ENCODE measurements at regions not wholly inside any gene's neighbourhood (a gene's known extent, or its start where the extent isn't known, plus 50 kb on each side); places are given as distances from the start of the nearest gene placed in this dataset.
"Not testable (repeated sequence)": the region's sequence is repeated elsewhere in the genome, so short reads cannot be mapped to it uniquely, and the experiment has no call there.

GRCh38 chr2:8379128-8379527, 302.7 kb upstream of the ID2 start:
- Histone ChIP-seq H3K36me3 (ENCODE audit: control insufficient read depth in 2 of 2, insufficient read depth in 2 of 2, low read length in 2 of 2) (no peaks in the 10 kb centered on the region), H3K4me1 (ENCODE audit: control insufficient read depth in 2 of 2, insufficient read depth in 2 of 2, low read length in 2 of 2) (no peaks in the 10 kb centered on the region), H3K9ac (ENCODE audit: low read depth in 1 of 2, low read length in 2 of 2) (no peak overlapping the region), H3K9me3 (ENCODE audit: control insufficient read depth in 2 of 2, low read length in 2 of 2) (no peaks in the 10 kb centered on the region), H3K27me3 (ENCODE audit: control insufficient read depth in 2 of 2, insufficient read depth in 2 of 2, low read length in 2 of 2) (no peaks in the 10 kb centered on the region), H3K4me3 (ENCODE audit: low read length in 2 of 2) (no peak overlapping the region), H3K27ac (ENCODE audit: low read depth in 2 of 2, low read length in 2 of 2) (no peak overlapping the region)

- no peak overlapping the region for H3K27ac ChIP-seq (ENCODE audit: low read depth in 2 of 2, low read length in 2 of 2)
- H3K9ac ChIP-seq (ENCODE audit: low read depth in 1 of 2, low read length in 2 of 2) = no peak overlapping the region
- no peaks in the 10 kb centered on the region for H3K36me3 ChIP-seq (ENCODE audit: control insufficient read depth in 2 of 2, insufficient read depth in 2 of 2, low read length in 2 of 2)
- H3K4me1 ChIP-seq (ENCODE audit: control insufficient read depth in 2 of 2, insufficient read depth in 2 of 2, low read length in 2 of 2) = no peaks in the 10 kb centered on the region
- H3K27me3 ChIP-seq (ENCODE audit: control insufficient read depth in 2 of 2, insufficient read depth in 2 of 2, low read length in 2 of 2) = no peaks in the 10 kb centered on the region
- H3K4me3 ChIP-seq (ENCODE audit: low read length in 2 of 2) = no peak overlapping the region
- H3K9me3 ChIP-seq (ENCODE audit: control insufficient read depth in 2 of 2, low read length in 2 of 2) = no peaks in the 10 kb centered on the region
Observed at GRCh38 chr2:8379549-8379948, 302.3 kb upstream of the ID2 start.

GRCh38 chr2:8380026-8380425, 301.8 kb upstream of the ID2 start:
- no peaks in the 10 kb centered on the region for H3K9me3 ChIP-seq (ENCODE audit: control insufficient read depth in 2 of 2, low read length in 2 of 2)
- H3K27me3 ChIP-seq (ENCODE audit: control insufficient read depth in 2 of 2, insufficient read depth in 2 of 2, low read length in 2 of 2) = no peaks in the 10 kb centered on the region
- no peaks in the 10 kb centered on the region for H3K36me3 ChIP-seq (ENCODE audit: control insufficient read depth in 2 of 2, insufficient read depth in 2 of 2, low read length in 2 of 2)
- no peak overlapping the region for H3K4me3 ChIP-seq (ENCODE audit: low read length in 2 of 2)
- H3K4me1 ChIP-seq (ENCODE audit: control insufficient read depth in 2 of 2, insufficient read depth in 2 of 2, low read length in 2 of 2) = no peaks in the 10 kb centered on the region
- no peak overlapping the region for H3K27ac ChIP-seq (ENCODE audit: low read depth in 2 of 2, low read length in 2 of 2)
- H3K9ac ChIP-seq (ENCODE audit: low read depth in 1 of 2, low read length in 2 of 2) = no peak overlapping the region

GRCh38 chr2:8380566-8380965, 301.3 kb upstream of the ID2 start:
- H3K9me3 ChIP-seq (ENCODE audit: control insufficient read depth in 2 of 2, low read length in 2 of 2) = no peaks in the 10 kb centered on the region
- no peak overlapping the region for H3K4me3 ChIP-seq (ENCODE audit: low read length in 2 of 2)
- no peaks in the 10 kb centered on the region for H3K36me3 ChIP-seq (ENCODE audit: control insufficient read depth in 2 of 2, insufficient read depth in 2 of 2, low read length in 2 of 2)
- no peaks in the 10 kb centered on the region for H3K27me3 ChIP-seq (ENCODE audit: control insufficient read depth in 2 of 2, insufficient read depth in 2 of 2, low read length in 2 of 2)
- no peaks in the 10 kb centered on the region for H3K4me1 ChIP-seq (ENCODE audit: control insufficient read depth in 2 of 2, insufficient read depth in 2 of 2, low read length in 2 of 2)
- H3K27ac ChIP-seq (ENCODE audit: low read depth in 2 of 2, low read length in 2 of 2) = no peak overlapping the region
- H3K9ac ChIP-seq (ENCODE audit: low read depth in 1 of 2, low read length in 2 of 2) = no peak overlapping the region

GRCh38 chr2:8382485-8382884, 299.4 kb upstream of the ID2 start:
- no peaks in the 10 kb centered on the region for H3K9me3 ChIP-seq (ENCODE audit: control insufficient read depth in 2 of 2, low read length in 2 of 2)
- H3K4me3 ChIP-seq (ENCODE audit: low read length in 2 of 2) = no peak overlapping the region
- no peak overlapping the region for H3K9ac ChIP-seq (ENCODE audit: low read depth in 1 of 2, low read length in 2 of 2)
- H3K27ac ChIP-seq (ENCODE audit: low read depth in 2 of 2, low read length in 2 of 2) = no peak overlapping the region
- H3K27me3 ChIP-seq (ENCODE audit: control insufficient read depth in 2 of 2, insufficient read depth in 2 of 2, low read length in 2 of 2) = no peaks in the 10 kb centered on the region
- H3K36me3 ChIP-seq (ENCODE audit: control insufficient read depth in 2 of 2, insufficient read depth in 2 of 2, low read length in 2 of 2) = no peaks in the 10 kb centered on the region
- no peaks in the 10 kb centered on the region for H3K4me1 ChIP-seq (ENCODE audit: control insufficient read depth in 2 of 2, insufficient read depth in 2 of 2, low read length in 2 of 2)

- not testable (repeated sequence) for H3K4me1 ChIP-seq (ENCODE audit: control insufficient read depth in 2 of 2, insufficient read depth in 2 of 2, low read length in 2 of 2); H3K27ac ChIP-seq (ENCODE audit: low read depth in 2 of 2, low read length in 2 of 2); H3K4me3 ChIP-seq (ENCODE audit: low read length in 2 of 2); H3K9ac ChIP-seq (ENCODE audit: low read depth in 1 of 2, low read length in 2 of 2); H3K36me3 ChIP-seq (ENCODE audit: control insufficient read depth in 2 of 2, insufficient read depth in 2 of 2, low read length in 2 of 2); H3K27me3 ChIP-seq (ENCODE audit: control insufficient read depth in 2 of 2, insufficient read depth in 2 of 2, low read length in 2 of 2); H3K9me3 ChIP-seq (ENCODE audit: control insufficient read depth in 2 of 2, low read length in 2 of 2)
Observed at GRCh38 chr2:8386748-8387147, 295.1 kb upstream of the ID2 start.

- no peaks in the 10 kb centered on the region for H3K27me3 ChIP-seq (ENCODE audit: control insufficient read depth in 2 of 2, insufficient read depth in 2 of 2, low read length in 2 of 2)
- no peaks in the 10 kb centered on the region for H3K9me3 ChIP-seq (ENCODE audit: control insufficient read depth in 2 of 2, low read length in 2 of 2)
- no peak overlapping the region for H3K4me3 ChIP-seq (ENCODE audit: low read length in 2 of 2)
- H3K9ac ChIP-seq (ENCODE audit: low read depth in 1 of 2, low read length in 2 of 2) = no peak overlapping the region
- no peaks in the 10 kb centered on the region for H3K36me3 ChIP-seq (ENCODE audit: control insufficient read depth in 2 of 2, insufficient read depth in 2 of 2, low read length in 2 of 2)
- no peak overlapping the region for H3K27ac ChIP-seq (ENCODE audit: low read depth in 2 of 2, low read length in 2 of 2)
- peaks cover 0 to 6% of the 10 kb centered on the region in 2 donors for H3K4me1 ChIP-seq (ENCODE audit: control insufficient read depth in 2 of 2, insufficient read depth in 2 of 2, low read length in 2 of 2)
Observed at GRCh38 chr2:8388781-8389180, 293.1 kb upstream of the ID2 start.

GRCh38 chr2:8389431-8390108, 292.3 kb upstream of the ID2 start:
- peaks cover 0 to 6% of the 10 kb centered on the region in 2 donors for H3K4me1 ChIP-seq (ENCODE audit: control insufficient read depth in 2 of 2, insufficient read depth in 2 of 2, low read length in 2 of 2)
- H3K27me3 ChIP-seq (ENCODE audit: control insufficient read depth in 2 of 2, insufficient read depth in 2 of 2, low read length in 2 of 2) = no peaks in the 10 kb centered on the region
- H3K27ac ChIP-seq (ENCODE audit: low read depth in 2 of 2, low read length in 2 of 2) = no peak overlapping the region
- no peak overlapping the region for H3K4me3 ChIP-seq (ENCODE audit: low read length in 2 of 2)
- H3K36me3 ChIP-seq (ENCODE audit: control insufficient read depth in 2 of 2, insufficient read depth in 2 of 2, low read length in 2 of 2) = no peaks in the 10 kb centered on the region
- H3K9ac ChIP-seq (ENCODE audit: low read depth in 1 of 2, low read length in 2 of 2) = no peak overlapping the region
- H3K9me3 ChIP-seq (ENCODE audit: control insufficient read depth in 2 of 2, low read length in 2 of 2) = no peaks in the 10 kb centered on the region

GRCh38 chr2:8391126-8391525, 290.7 kb upstream of the ID2 start:
- Histone ChIP-seq H3K4me3 (ENCODE audit: low read length in 2 of 2) (no peak overlapping the region), H3K9ac (ENCODE audit: low read depth in 1 of 2, low read length in 2 of 2) (no peak overlapping the region), H3K36me3 (ENCODE audit: control insufficient read depth in 2 of 2, insufficient read depth in 2 of 2, low read length in 2 of 2) (no peaks in the 10 kb centered on the region), H3K27me3 (ENCODE audit: control insufficient read depth in 2 of 2, insufficient read depth in 2 of 2, low read length in 2 of 2) (no peaks in the 10 kb centered on the region), H3K27ac (ENCODE audit: low read depth in 2 of 2, low read length in 2 of 2) (no peak overlapping the region), H3K9me3 (ENCODE audit: control insufficient read depth in 2 of 2, low read length in 2 of 2) (no peaks in the 10 kb centered on the region), H3K4me1 (ENCODE audit: control insufficient read depth in 2 of 2, insufficient read depth in 2 of 2, low read length in 2 of 2) (peaks cover 0 to 6% of the 10 kb centered on the region in 2 donors)

- Histone ChIP-seq H3K9ac (ENCODE audit: low read depth in 1 of 2, low read length in 2 of 2) (no peak overlapping the region), H3K27ac (ENCODE audit: low read depth in 2 of 2, low read length in 2 of 2) (no peak overlapping the region), H3K36me3 (ENCODE audit: control insufficient read depth in 2 of 2, insufficient read depth in 2 of 2, low read length in 2 of 2) (no peaks in the 10 kb centered on the region), H3K4me3 (ENCODE audit: low read length in 2 of 2) (no peak overlapping the region), H3K4me1 (ENCODE audit: control insufficient read depth in 2 of 2, insufficient read depth in 2 of 2, low read length in 2 of 2) (peaks cover 0 to 6% of the 10 kb centered on the region in 2 donors), H3K9me3 (ENCODE audit: control insufficient read depth in 2 of 2, low read length in 2 of 2) (no peaks in the 10 kb centered on the region), H3K27me3 (ENCODE audit: control insufficient read depth in 2 of 2, insufficient read depth in 2 of 2, low read length in 2 of 2) (no peaks in the 10 kb centered on the region)
Observed at GRCh38 chr2:8391584-8391983, 290.3 kb upstream of the ID2 start.
